Keratinocyte (primary cell): ENCODE measurements at regions not wholly inside any gene's neighbourhood (a gene's known extent, or its start where the extent isn't known, plus 50 kb on each side); places are given as distances from the start of the nearest gene placed in this dataset.

Experiments used
- DNase-seq: peaks from one replicate; pipeline ENCODE4 v3.0.0-alpha.2; 2011; ENCODE audit warnings: low read depth, missing footprints, low spot score
- FAIRE-seq: peaks from 2 replicates; lab custom pipeline; 2011; peaks lifted over from hg19 to GRCh38; lab: Jason Lieb, UNC
- H2AFZ ChIP-seq: 2 replicates; pipeline ENCODE4 v1.6.0; 2012; ENCODE audit warnings: low read length, control low read depth, inconsistent platforms; ENCODE audit not compliant: control insufficient read depth
- H3K27ac ChIP-seq: 2 replicates; pipeline ENCODE4 v1.5.1; 2011; ENCODE audit warnings: low read length; ENCODE audit not compliant: control insufficient read depth, insufficient read depth
- H3K27me3 ChIP-seq: 3 replicates; pipeline ENCODE4 v1.6.0; 2011; ENCODE audit warnings: low read length; ENCODE audit not compliant: control insufficient read depth, insufficient read depth; ENCODE audit errors: extremely low read depth
- H3K36me3 ChIP-seq, 2 experiments: 2 replicates in 1 of 2; 3 replicates in 1 of 2; pipeline ENCODE4 v1.5.1; 2011; ENCODE audit warnings: low read length in 2 of 2, mild to moderate bottlenecking in 1 of 2; ENCODE audit not compliant: control insufficient read depth in 2 of 2, insufficient read depth in 2 of 2; ENCODE audit errors: extremely low read depth in 1 of 2
- H3K4me1 ChIP-seq: 3 replicates; pipeline ENCODE4 v1.5.1; 2011; ENCODE audit warnings: low read length; ENCODE audit not compliant: control insufficient read depth, insufficient read depth; ENCODE audit errors: extremely low read depth
- H3K4me2 ChIP-seq: 3 replicates; pipeline ENCODE4 v1.6.0; 2011; ENCODE audit warnings: low read depth, low read length; ENCODE audit not compliant: control insufficient read depth, insufficient read depth; ENCODE audit errors: extremely low read depth
- H3K4me3 ChIP-seq, 3 experiments: fragments of 200-600 bp in 1 of 3; sonication (generic) in 1 of 3; 2 replicates in 2 of 3; 3 replicates in 1 of 3; pipeline ENCODE4 v1.5.1; 2011 to 2016; ENCODE audit warnings: low read length in 3 of 3, mild to moderate bottlenecking in 3 of 3, control low read depth in 2 of 3, inconsistent platforms in 1 of 3, low read depth in 1 of 3, mixed read lengths in 1 of 3, mixed run types in 1 of 3, moderate library complexity in 1 of 3; ENCODE audit not compliant: control insufficient read depth in 2 of 3, insufficient read depth in 2 of 3; ENCODE audit errors: extremely low read depth in 1 of 3
- H3K79me2 ChIP-seq: 2 replicates; pipeline ENCODE4 v1.6.0; 2012; ENCODE audit warnings: low read length; ENCODE audit not compliant: control insufficient read depth, insufficient read depth
- H3K9ac ChIP-seq: 3 replicates; pipeline ENCODE4 v1.6.0; 2011; ENCODE audit warnings: low read length; ENCODE audit not compliant: control insufficient read depth, insufficient read depth; ENCODE audit errors: extremely low read depth
- H3K9me1 ChIP-seq: 3 replicates; pipeline ENCODE4 v1.6.0; 2011; ENCODE audit warnings: low read length; ENCODE audit not compliant: control insufficient read depth, insufficient read depth; ENCODE audit errors: extremely low read depth
- H3K9me3 ChIP-seq: 2 replicates; pipeline ENCODE4 v1.5.1; 2012; ENCODE audit warnings: low read depth, low read length; ENCODE audit not compliant: control insufficient read depth
- H4K20me1 ChIP-seq: 3 replicates; pipeline ENCODE4 v1.6.0; 2011; ENCODE audit warnings: low read length; ENCODE audit not compliant: control insufficient read depth, insufficient read depth; ENCODE audit errors: extremely low read depth
- CTCF ChIP-seq, 3 experiments: IDR thresholded peaks in 1 of 3; conservative IDR thresholded peaks in 1 of 3; optimal IDR thresholded peaks in 1 of 3; 2 replicates in 2 of 3; 3 replicates in 1 of 3; pipeline versions ENCODE3 to v1.5.1; 2011; ENCODE audit warnings: low read length in 3 of 3, mild to moderate bottlenecking in 3 of 3, moderate library complexity in 2 of 3, control low read depth in 1 of 3, inconsistent platforms in 1 of 3; ENCODE audit not compliant: insufficient read depth in 2 of 3; ENCODE audit errors: extremely low read depth in 1 of 3
- EZH2 ChIP-seq: IDR thresholded peaks from one replicate; pipeline ENCODE4 v1.6.1; 2012; ENCODE audit warnings: inconsistent platforms, mild to moderate bottlenecking, low read length, moderate library complexity
- dilution Hi-C: fragments of 300-500 bp; cut with MboI; formaldehyde crosslinking; loops from one replicate; pipeline ENCODE4 v1.7.0; 2020; ENCODE audit warnings: low sequenced_read_pairs; ENCODE audit not compliant: extremely low pct_ligation_motif_present

- Histone ChIP-seq H3K4me3 (no peak overlapping the region), H4K20me1 (no peaks in the 10 kb centered on the region), H3K9ac (no peak overlapping the region), H3K9me1 (no peaks in the 10 kb centered on the region), H3K36me3 (no peaks in the 10 kb centered on the region), H3K27me3 (no peaks in the 10 kb centered on the region), H2AFZ (no peak overlapping the region), H3K9me3 (no peaks in the 10 kb centered on the region), H3K27ac (no peak overlapping the region), H3K79me2 (no peaks in the 10 kb centered on the region), H3K4me1 (no peaks in the 10 kb centered on the region), H3K4me2 (no peak overlapping the region)
- TF ChIP-seq CTCF (optimal IDR thresholded peaks at IDR 0.05 in 1 of 3, IDR thresholded peaks at IDR 0.05 in 1 of 3, conservative IDR thresholded peaks at IDR 0.05 in 1 of 3; ENCODE audit: extremely low read depth in 1 of 3, insufficient read depth in 2 of 3, low read length in 3 of 3) (no peak), EZH2 (no peak)
- dilution Hi-C loops: no loop called here
- DNase-seq: no peak
- FAIRE-seq: no peak
Measured at GRCh38 chr7:22633954-22634474, 93.0 kb upstream of the IL6 start.

GRCh38 chr7:22633286-22633953, 93.6 kb upstream of the IL6 start:
- no peak for FAIRE-seq
- dilution Hi-C loops: no loop called here
- DNase-seq: no peak
- Histone ChIP-seq H3K9me1 (no peaks in the 10 kb centered on the region), H3K9me3 (no peaks in the 10 kb centered on the region), H3K36me3 (no peaks in the 10 kb centered on the region), H3K4me1 (no peaks in the 10 kb centered on the region), H3K4me2 (no peak overlapping the region), H3K27ac (no peak overlapping the region), H2AFZ (no peak overlapping the region), H4K20me1 (no peaks in the 10 kb centered on the region), H3K27me3 (no peaks in the 10 kb centered on the region), H3K9ac (no peak overlapping the region), H3K4me3 (no peak overlapping the region), H3K79me2 (no peaks in the 10 kb centered on the region)
- no peak for TF ChIP-seq EZH2
- no peak for TF ChIP-seq CTCF (optimal IDR thresholded peaks at IDR 0.05 in 1 of 3, IDR thresholded peaks at IDR 0.05 in 1 of 3, conservative IDR thresholded peaks at IDR 0.05 in 1 of 3; ENCODE audit: extremely low read depth in 1 of 3, insufficient read depth in 2 of 3, low read length in 3 of 3)
